ENCODE measurements at regions not wholly inside any gene's neighbourhood (a gene's known extent, or its start where the extent isn't known, plus 50 kb on each side); places are given as distances from the start of the nearest gene placed in this dataset.

DNA sequence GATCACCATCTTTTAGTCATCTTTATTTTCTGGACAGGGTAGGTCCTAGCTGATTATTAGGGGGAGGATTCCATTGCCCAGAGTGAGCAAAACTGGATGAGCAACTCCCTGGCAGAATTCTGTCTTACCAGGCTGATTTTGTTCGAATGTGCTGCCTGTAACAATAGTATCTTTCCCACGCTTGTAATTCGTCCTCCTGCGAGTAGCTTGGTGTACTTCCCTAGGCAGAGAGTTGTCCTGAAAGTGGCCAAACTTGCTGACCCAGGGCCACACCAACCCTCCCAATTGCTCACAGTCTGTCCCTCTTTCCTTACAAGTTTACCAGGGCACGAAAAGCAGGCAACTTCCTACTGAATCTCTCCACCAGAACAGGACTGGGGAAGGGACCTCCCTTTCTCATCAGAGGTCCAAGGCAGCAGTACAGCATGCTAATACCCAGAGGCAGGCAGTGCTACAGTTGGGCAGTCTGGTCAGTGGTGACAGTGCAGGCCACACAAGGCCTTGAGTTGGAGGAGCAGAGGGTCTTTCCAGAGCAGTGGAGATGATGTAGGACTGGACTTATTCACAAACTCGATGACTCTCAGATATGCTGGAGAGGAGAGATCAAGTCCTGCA lies 67.8 kb upstream of the NLK start:
- H3K4me3 ChIP-seq (ENCODE audit: low read depth, low read length), result no peak overlapping the region
- H3K27me3 Mint-ChIP-seq, result peaks cover 19% of the 10 kb centered on the region
- peaks cover 0 to 3% (median 0%) of the 10 kb centered on the region in 7 donors for H3K9me3 Mint-ChIP-seq
- H3K27me3 ChIP-seq (ENCODE audit: control insufficient read depth, insufficient read depth, low read length), result peaks cover 5% of the 10 kb centered on the region
- no peak overlapping the region for H3K27ac Mint-ChIP-seq
- no peak for ATAC-seq (ENCODE audit: low read depth in 2 of 2)
- no peaks in the 10 kb centered on the region for H3K4me1 Mint-ChIP-seq
- H3K27ac ChIP-seq (ENCODE audit: insufficient read depth, low read length, poor library complexity, severe bottlenecking), result no peak overlapping the region
- H3K36me3 ChIP-seq (ENCODE audit: control insufficient read depth, insufficient read depth, low read length), result no peaks in the 10 kb centered on the region
- no peaks in the 10 kb centered on the region for H3K36me3 Mint-ChIP-seq
- H3K9me3 ChIP-seq (ENCODE audit: control insufficient read depth in 2 of 2, low read length in 2 of 2), result no peaks in the 10 kb centered on the region
- no peak for DNase-seq
- no peaks in the 10 kb centered on the region for H3K4me1 ChIP-seq (ENCODE audit: control insufficient read depth, insufficient read depth, low read length, poor library complexity, severe bottlenecking)
- no peak overlapping the region for H3K4me3 Mint-ChIP-seq

- ATAC-seq (ENCODE audit: low read depth in 2 of 2), result no peak
- H3K36me3 Mint-ChIP-seq, result no peaks in the 10 kb centered on the region
- H3K4me3 ChIP-seq (ENCODE audit: low read depth, low read length), result no peak overlapping the region
- H3K36me3 ChIP-seq (ENCODE audit: control insufficient read depth, insufficient read depth, low read length), result no peaks in the 10 kb centered on the region
- H3K27ac Mint-ChIP-seq, result no peak overlapping the region
- H3K9me3 ChIP-seq (ENCODE audit: control insufficient read depth in 2 of 2, low read length in 2 of 2), result no peaks in the 10 kb centered on the region
- H3K27ac ChIP-seq (ENCODE audit: insufficient read depth, low read length, poor library complexity, severe bottlenecking), result no peak overlapping the region
- H3K4me3 Mint-ChIP-seq, result no peak overlapping the region
- H3K9me3 Mint-ChIP-seq, result peaks cover 0 to 3% (median 0%) of the 10 kb centered on the region in 7 donors
- no peaks in the 10 kb centered on the region for H3K4me1 ChIP-seq (ENCODE audit: control insufficient read depth, insufficient read depth, low read length, poor library complexity, severe bottlenecking)
- H3K27me3 Mint-ChIP-seq, result peaks cover 25% of the 10 kb centered on the region
- H3K27me3 ChIP-seq (ENCODE audit: control insufficient read depth, insufficient read depth, low read length), result peaks cover 5% of the 10 kb centered on the region
- no peak for DNase-seq
- H3K4me1 Mint-ChIP-seq, result no peaks in the 10 kb centered on the region
Observed at GRCh38 chr17:27975146-27976011, 67.1 kb upstream of the NLK start.

- ATAC-seq (ENCODE audit: low read depth in 2 of 2) (no peak), DNase-seq (no peak)
- no peak overlapping the region for H3K4me3 ChIP-seq (ENCODE audit: low read depth, low read length)
- H3K36me3 ChIP-seq (ENCODE audit: control insufficient read depth, insufficient read depth, low read length), result no peaks in the 10 kb centered on the region
- H3K36me3 Mint-ChIP-seq, result no peaks in the 10 kb centered on the region
- peaks cover 29% of the 10 kb centered on the region for H3K27me3 Mint-ChIP-seq
- H3K4me3 Mint-ChIP-seq, result no peak overlapping the region
- peaks cover 5% of the 10 kb centered on the region for H3K27me3 ChIP-seq (ENCODE audit: control insufficient read depth, insufficient read depth, low read length)
- no peaks in the 10 kb centered on the region for H3K9me3 ChIP-seq (ENCODE audit: control insufficient read depth in 2 of 2, low read length in 2 of 2)
- no peaks in the 10 kb centered on the region for H3K4me1 Mint-ChIP-seq
- no peak overlapping the region for H3K27ac ChIP-seq (ENCODE audit: insufficient read depth, low read length, poor library complexity, severe bottlenecking)
- H3K4me1 ChIP-seq (ENCODE audit: control insufficient read depth, insufficient read depth, low read length, poor library complexity, severe bottlenecking), result no peaks in the 10 kb centered on the region
- no peak overlapping the region for H3K27ac Mint-ChIP-seq
- peaks cover 0 to 5% (median 0%) of the 10 kb centered on the region in 7 donors for H3K9me3 Mint-ChIP-seq
Observed at GRCh38 chr17:27976331-27976730, 66.1 kb upstream of the NLK start.

- no peaks in the 10 kb centered on the region for H3K4me1 Mint-ChIP-seq
- Histone ChIP-seq H3K4me3 (ENCODE audit: low read depth, low read length) (no peak overlapping the region), H3K9me3 (ENCODE audit: control insufficient read depth in 2 of 2, low read length in 2 of 2) (no peaks in the 10 kb centered on the region), H3K36me3 (ENCODE audit: control insufficient read depth, insufficient read depth, low read length) (no peaks in the 10 kb centered on the region), H3K27ac (ENCODE audit: insufficient read depth, low read length, poor library complexity, severe bottlenecking) (no peak overlapping the region), H3K27me3 (ENCODE audit: control insufficient read depth, insufficient read depth, low read length) (peaks cover 3% of the 10 kb centered on the region), H3K4me1 (ENCODE audit: control insufficient read depth, insufficient read depth, low read length, poor library complexity, severe bottlenecking) (no peaks in the 10 kb centered on the region)
- ATAC-seq (ENCODE audit: low read depth in 2 of 2) (no peak), DNase-seq (no peak)
- H3K36me3 Mint-ChIP-seq, result no peaks in the 10 kb centered on the region
- no peak overlapping the region for H3K27ac Mint-ChIP-seq
- no peak overlapping the region for H3K4me3 Mint-ChIP-seq
- peaks cover 0 to 2% (median 0%) of the 10 kb centered on the region in 7 donors for H3K9me3 Mint-ChIP-seq
- H3K27me3 Mint-ChIP-seq, result peaks cover 20% of the 10 kb centered on the region
Observed at GRCh38 chr17:27977751-27978688, 64.5 kb upstream of the NLK start.

DNA sequence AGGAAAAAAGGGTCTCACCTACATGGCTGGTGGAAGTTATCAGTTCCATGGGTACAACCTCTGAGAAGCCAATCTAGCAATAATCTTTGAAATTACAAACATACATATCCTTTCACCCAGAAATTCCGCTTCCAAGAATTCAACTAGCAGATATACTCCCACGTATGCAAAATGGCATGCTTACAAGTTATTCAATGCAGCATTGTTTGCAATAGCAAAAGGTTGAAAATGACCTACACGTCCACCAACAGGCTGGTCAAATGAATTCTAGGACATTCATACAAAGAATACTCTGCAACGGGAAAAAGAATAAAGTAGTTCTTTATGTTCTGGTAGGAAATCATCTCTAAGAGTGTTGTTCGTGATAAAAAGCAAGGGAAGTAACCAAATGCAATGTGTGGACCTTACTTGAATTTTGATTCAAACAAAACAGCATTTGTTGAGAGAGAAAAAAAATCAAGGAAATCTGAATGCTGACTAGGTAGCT lies 63.7 kb upstream of the NLK start:
- H3K4me1 Mint-ChIP-seq, result no peaks in the 10 kb centered on the region

DNA sequence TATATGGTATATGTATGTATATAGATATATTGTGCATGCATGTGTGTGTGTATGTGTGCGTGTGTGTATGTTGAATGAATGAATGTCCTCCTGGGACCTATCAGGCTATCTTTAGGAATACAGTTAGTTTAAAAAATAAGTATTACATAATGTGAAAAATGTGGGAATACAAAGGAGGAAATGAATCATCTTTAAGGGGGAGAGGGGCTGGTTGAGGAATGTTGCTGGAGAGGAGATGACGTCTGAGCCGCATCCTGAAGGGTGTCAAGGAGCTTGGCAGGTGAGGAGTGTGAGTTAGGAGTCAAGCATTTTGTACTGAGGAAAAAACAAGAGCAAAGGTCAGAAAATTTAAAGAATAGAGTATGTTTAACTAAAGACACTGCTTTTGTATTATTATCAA lies 62.4 kb upstream of the NLK start:
- H3K36me3 ChIP-seq (ENCODE audit: control insufficient read depth, insufficient read depth, low read length), result no peaks in the 10 kb centered on the region
- no peaks in the 10 kb centered on the region for H3K9me3 ChIP-seq (ENCODE audit: control insufficient read depth in 2 of 2, low read length in 2 of 2)
- H3K36me3 Mint-ChIP-seq, result no peaks in the 10 kb centered on the region
- H3K27me3 Mint-ChIP-seq, result peaks cover 20% of the 10 kb centered on the region
- H3K27ac Mint-ChIP-seq, result peak overlapping the region in 1 of 3 donors; percentile 37
- no peak overlapping the region for H3K4me3 ChIP-seq (ENCODE audit: low read depth, low read length)
- DNase-seq (no peak), ATAC-seq (ENCODE audit: low read depth in 2 of 2) (no peak)
- H3K9me3 Mint-ChIP-seq, result peaks cover 0 to 2% (median 0%) of the 10 kb centered on the region in 7 donors
- H3K4me1 Mint-ChIP-seq, result peaks cover 0 to 4% (median 0%) of the 10 kb centered on the region in 4 donors
- H3K27me3 ChIP-seq (ENCODE audit: control insufficient read depth, insufficient read depth, low read length), result peaks cover 3% of the 10 kb centered on the region
- H3K27ac ChIP-seq (ENCODE audit: insufficient read depth, low read length, poor library complexity, severe bottlenecking), result no peak overlapping the region
- H3K4me3 Mint-ChIP-seq, result no peak overlapping the region
- H3K4me1 ChIP-seq (ENCODE audit: control insufficient read depth, insufficient read depth, low read length, poor library complexity, severe bottlenecking), result no peaks in the 10 kb centered on the region

More for the DNA sequence above, 63.7 kb upstream of the NLK start:
- H3K4me1 ChIP-seq (ENCODE audit: control insufficient read depth, insufficient read depth, low read length, poor library complexity, severe bottlenecking), result no peaks in the 10 kb centered on the region
- Mint-ChIP-seq H3K27ac (no peak overlapping the region), H3K9me3 (peaks cover 0 to 2% (median 0%) of the 10 kb centered on the region in 7 donors), H3K4me3 (no peak overlapping the region), H3K36me3 (no peaks in the 10 kb centered on the region), H3K27me3 (peaks cover 20% of the 10 kb centered on the region)
- H3K4me3 ChIP-seq (ENCODE audit: low read depth, low read length), result no peak overlapping the region
- no peaks in the 10 kb centered on the region for H3K9me3 ChIP-seq (ENCODE audit: control insufficient read depth in 2 of 2, low read length in 2 of 2)
- H3K27ac ChIP-seq (ENCODE audit: insufficient read depth, low read length, poor library complexity, severe bottlenecking), result no peak overlapping the region
- H3K27me3 ChIP-seq (ENCODE audit: control insufficient read depth, insufficient read depth, low read length), result peaks cover 3% of the 10 kb centered on the region
- H3K36me3 ChIP-seq (ENCODE audit: control insufficient read depth, insufficient read depth, low read length), result no peaks in the 10 kb centered on the region
- ATAC-seq (ENCODE audit: low read depth in 2 of 2) (no peak), DNase-seq (no peak)

DNA sequence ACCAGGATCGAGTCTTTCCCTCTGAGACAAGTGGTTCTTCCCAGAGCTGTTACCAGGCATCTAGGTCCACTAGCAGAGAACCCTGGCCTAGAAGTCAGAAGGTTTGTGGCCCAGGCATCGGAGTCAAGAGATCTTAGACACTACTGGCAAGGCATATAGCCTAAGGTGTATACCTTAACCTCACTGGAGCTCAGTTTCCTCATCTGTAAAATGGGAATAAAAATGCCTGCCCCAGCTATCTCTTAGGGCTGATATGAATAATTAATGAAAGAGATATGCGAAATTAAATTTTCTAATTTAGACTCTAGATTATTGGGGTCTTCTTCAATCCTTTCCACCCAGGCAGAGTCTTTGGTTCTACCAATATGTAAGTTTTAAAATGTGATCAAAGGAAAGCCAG lies 60.5 kb upstream of the NLK start:
- Histone ChIP-seq H3K36me3 (ENCODE audit: control insufficient read depth, insufficient read depth, low read length) (no peaks in the 10 kb centered on the region), H3K4me1 (ENCODE audit: control insufficient read depth, insufficient read depth, low read length, poor library complexity, severe bottlenecking) (no peaks in the 10 kb centered on the region), H3K9me3 (ENCODE audit: control insufficient read depth in 2 of 2, low read length in 2 of 2) (no peaks in the 10 kb centered on the region), H3K27me3 (ENCODE audit: control insufficient read depth, insufficient read depth, low read length) (peaks cover 3% of the 10 kb centered on the region), H3K4me3 (ENCODE audit: low read depth, low read length) (no peak overlapping the region), H3K27ac (ENCODE audit: insufficient read depth, low read length, poor library complexity, severe bottlenecking) (no peak overlapping the region)
- no peaks in the 10 kb centered on the region for H3K36me3 Mint-ChIP-seq
- ATAC-seq (ENCODE audit: low read depth in 2 of 2), result no peak
- no peak for DNase-seq
- peaks cover 0 to 2% (median 0%) of the 10 kb centered on the region in 7 donors for H3K9me3 Mint-ChIP-seq
- H3K4me3 Mint-ChIP-seq, result no peak overlapping the region
- no peak overlapping the region for H3K27ac Mint-ChIP-seq
- H3K4me1 Mint-ChIP-seq, result peaks cover 0 to 8% (median 0%) of the 10 kb centered on the region in 4 donors
- H3K27me3 Mint-ChIP-seq, result peaks cover 28% of the 10 kb centered on the region

Data from CD4-positive, CD25-positive, alpha-beta regulatory T cell (primary cell).